EL (cell line): ENCODE measurements at regions not wholly inside any gene's neighbourhood (a gene's known extent, or its start where the extent isn't known, plus 50 kb on each side); places are given as distances from the start of the nearest gene placed in this dataset.
A peak's percentile ranks its signal among the peaks of the same experiment; 100 is the strongest.

Source experiments
- DNase-seq: peaks from one replicate; pipeline ENCODE4 v3.0.0-alpha.2; 2016

GRCh38 chr3:127049393-127049792 lies 66.5 kb downstream of the PLXNA1 start:
- no peak for DNase-seq

DNA sequence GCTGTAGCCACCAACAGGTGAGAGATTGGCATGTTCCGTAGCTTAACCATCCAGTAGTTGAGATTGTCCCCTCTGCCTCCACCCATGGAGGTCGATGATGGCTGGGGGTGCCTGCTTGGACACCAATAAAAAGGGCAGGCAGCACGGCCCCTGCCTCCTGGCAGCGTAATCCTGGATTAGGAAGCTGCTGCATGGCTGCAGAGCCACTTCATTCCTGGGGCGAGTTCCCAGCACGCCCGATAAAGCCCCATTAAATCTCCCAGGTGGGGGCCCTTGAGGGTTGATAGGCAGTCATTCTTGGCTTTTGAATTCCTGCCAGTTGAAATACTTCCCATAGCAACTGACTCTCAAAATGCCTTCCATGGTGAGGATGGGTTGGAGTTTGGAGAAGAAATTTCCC lies 67.8 kb downstream of the PLXNA1 start:
- no peak for DNase-seq

DNA sequence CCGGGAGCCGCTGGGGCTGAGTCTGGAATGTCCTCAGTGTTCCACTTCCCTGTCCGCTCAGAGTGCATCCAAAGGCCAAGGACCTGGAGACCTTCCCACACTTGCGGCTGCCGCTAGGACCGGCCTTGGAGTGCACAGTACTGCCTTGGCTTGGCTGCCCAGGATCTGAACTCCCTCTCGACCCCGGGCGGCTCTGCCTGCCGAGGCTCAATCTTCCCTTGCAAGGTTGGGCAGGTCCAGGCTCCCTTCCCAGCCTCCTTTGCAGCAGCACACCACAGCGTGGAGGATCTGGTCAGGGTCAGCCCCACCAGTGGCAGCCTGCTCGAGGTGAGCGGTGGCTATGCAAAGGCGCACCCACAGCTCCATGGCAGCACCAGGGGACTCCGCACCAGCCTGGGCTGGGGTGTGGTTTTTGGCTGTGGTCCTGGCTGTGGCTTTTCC lies 69.2 kb downstream of the PLXNA1 start:
- DNase-seq: no peak

DNA sequence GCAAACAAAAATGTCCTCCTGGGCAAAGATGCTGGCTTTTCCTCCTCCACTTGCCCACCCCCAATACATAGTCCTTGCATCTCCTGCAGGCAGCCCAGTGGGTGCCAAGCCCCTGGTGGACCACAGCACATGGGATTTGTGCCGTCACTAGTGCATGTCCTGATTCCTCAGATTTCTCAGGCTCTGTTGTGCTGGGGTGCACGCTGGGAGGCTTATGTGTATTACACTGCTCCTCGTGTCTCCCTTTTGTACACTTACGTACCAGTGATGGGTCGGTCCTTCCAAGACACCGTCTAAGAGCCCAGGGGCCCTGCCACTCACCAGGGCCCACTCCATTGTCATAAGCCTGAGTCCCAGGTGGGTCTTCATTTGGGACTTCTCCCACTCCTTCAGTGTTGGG lies 70.1 kb downstream of the PLXNA1 start:
- DNase-seq: no peak

- no peak for DNase-seq
Measured at GRCh38 chr3:127053450-127053849, 70.5 kb downstream of the PLXNA1 start.

- no peak for DNase-seq
Measured at GRCh38 chr3:127053979-127054378, 71.1 kb downstream of the PLXNA1 start.

- no peak for DNase-seq
Measured at GRCh38 chr3:127056281-127056680, 73.4 kb downstream of the PLXNA1 start.

DNA sequence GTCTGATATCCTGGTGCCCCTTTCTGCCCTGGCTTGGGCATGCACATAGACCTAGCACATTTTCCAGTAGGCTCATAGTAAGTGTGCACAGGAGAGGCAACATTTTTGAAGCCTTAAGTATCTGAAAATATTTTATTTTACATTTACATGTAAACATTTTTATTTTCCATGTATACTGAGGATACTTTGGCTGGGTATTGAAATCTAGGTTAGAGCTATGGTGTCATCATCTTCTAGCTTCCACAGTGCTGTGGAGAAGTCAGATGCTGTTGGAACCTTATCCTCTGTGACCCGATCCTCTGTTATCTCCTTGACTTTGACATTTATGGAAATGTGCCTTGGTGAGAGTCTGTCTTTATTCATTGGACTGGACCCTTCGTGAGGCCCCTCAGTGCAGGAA lies 74.1 kb downstream of the PLXNA1 start:
- DNase-seq: no peak

DNA sequence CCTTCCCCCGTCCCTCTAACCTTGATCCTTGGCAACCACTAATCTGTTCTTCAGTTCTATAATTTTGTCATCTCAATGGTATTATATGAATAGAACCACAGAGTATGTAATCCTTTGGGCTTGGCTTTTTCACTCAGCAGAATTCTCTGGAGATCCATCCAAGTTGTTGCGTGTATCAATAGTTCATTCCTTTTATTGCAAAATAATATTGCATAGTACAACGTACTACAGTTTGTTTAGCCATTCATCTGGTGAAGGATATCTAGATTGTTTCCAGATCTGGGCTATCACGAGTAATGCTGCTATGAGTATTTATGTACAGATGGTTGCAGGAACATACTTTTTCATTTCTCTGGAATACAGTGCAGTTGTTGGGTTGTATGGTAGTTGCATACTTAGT lies 76.2 kb downstream of the PLXNA1 start:
- DNase-seq: no peak

GRCh38 chr3:127061641-127062040 lies 78.7 kb downstream of the PLXNA1 start:
- no peak for DNase-seq

DNA sequence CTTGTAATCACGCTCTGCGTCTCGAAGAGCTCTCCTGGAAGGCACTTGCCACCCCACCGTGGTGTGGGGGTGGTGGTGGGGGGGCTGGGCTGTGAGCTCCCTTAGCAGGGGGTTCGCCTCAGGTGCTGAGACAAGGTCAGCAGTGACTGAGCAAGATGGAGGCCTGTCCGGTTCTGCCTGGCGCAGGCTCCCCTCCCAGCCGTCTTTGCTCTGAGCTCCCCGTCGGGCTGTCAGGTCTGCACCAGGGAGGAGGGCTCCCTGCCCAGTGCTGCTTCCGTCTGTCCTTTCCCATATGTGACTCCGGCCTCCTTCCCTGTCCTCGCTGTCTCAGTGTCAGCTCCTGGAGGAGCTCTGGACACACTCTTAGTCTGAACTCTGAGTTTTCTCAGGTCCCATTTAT lies 80.0 kb downstream of the PLXNA1 start:
- no peak for DNase-seq

- no peak for DNase-seq
Measured at GRCh38 chr3:127063916-127064315, 81.0 kb downstream of the PLXNA1 start.

DNA sequence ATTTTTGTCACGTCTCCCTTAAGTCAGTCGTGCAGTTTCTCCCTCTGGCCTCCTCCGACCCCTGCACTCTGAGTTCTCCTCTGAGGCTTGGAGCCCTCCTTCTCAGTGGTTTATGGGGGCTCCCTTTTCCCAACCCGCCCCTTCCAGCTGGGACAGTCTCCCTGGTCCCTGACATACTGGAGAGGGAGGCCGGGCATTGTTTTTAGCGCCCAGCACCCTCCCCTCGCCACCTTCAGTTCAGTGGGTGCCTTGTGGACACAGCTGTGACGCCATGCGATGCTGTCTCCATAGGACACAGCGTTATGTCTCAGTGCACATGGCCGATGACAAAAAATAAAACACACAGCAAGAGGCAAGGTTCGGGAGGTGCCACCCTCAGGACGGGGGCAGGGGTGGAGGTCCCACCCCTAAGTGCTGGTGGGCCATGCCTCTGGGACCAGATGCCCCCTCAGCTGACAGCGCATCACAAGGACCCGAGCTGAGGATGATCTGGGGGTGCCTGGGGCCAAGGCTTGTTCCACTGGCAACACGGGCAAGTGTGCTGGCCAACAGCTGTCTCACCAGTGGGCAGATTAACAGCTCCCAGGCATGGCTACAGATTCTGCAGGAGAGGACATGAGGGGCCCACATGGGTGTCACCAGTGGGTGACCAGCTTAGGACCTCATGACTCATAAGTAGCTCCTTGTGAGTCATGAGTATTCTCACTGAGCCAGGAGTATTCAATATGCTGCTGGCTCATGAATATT lies 81.6 kb downstream of the PLXNA1 start:
- DNase-seq: peak; percentile 48

DNA sequence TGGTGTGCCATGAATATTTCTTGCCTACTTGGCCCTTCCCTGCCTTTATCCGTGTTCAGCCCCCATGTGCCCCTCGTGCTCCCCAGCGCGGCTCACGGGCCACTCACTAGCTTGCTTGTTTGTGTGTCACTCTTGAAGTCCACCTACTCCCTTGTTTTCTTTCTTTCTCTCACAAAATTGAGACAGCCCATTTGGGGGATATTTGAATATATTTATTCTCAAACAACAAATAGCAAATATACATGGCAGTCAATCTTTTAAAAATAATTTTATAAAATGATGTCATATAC lies 82.2 kb downstream of the PLXNA1 start:
- no peak for DNase-seq

DNA sequence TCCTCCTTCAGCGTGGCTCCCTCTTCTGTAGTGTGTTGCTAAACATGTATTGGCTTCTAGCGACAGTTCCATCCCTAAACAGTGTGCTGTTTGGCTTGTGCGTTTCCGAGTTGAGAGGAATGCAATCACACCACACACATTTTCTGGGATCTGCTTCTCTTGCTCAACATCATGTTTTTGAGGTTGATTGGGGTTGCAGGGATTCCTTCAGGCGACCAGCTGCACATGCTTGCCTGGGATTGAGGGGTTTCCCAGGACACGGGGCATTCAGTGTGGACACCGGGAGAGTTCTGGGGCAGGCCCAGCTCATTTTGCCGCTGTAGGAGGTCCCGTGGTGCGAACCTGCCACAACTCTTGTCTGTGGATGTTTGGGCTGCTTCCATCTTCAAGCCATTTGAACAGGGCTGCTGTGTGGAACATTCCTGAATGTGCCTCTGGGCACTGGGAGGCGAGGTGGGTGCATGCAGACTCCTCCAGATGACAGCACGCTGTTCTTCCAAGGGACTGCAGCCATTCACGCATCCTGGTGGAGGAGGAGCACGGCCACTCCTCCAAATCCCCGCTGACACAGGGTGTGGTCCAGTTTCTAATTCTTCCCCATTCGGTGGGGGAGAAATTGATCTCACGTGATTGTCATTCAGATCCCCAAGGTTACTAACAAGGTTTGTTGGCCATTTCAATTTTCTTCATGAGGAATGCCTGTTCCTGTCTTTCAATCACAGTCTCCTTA lies 82.8 kb downstream of the PLXNA1 start:
- no peak for DNase-seq

DNA sequence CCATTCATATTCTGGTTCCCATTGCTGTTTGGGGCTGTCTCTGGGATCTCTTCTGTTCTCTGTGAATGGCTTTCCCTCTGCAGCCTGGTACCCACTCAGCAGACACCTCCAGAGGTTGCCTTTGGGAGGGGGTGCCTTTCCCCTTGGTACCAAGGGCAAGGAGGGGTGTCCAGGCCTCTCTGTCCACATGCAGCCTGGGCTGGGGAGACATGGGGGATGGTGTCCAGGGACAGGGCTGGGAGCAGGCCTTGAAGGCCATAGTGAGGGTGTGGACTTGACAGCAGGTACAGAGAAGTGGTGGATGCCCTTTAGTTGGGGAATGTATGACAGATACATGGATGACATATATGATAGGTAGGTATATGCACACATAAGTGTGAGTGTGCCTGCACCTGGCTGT lies 83.7 kb downstream of the PLXNA1 start:
- no peak for DNase-seq

- DNase-seq: no peak
Measured at GRCh38 chr3:127067116-127067910, 84.4 kb downstream of the PLXNA1 start.

GRCh38 chr3:127068111-127068810 lies 85.3 kb downstream of the PLXNA1 start:
- DNase-seq: no peak

- DNase-seq: no peak
Measured at GRCh38 chr3:127068871-127069270, 86.0 kb downstream of the PLXNA1 start.

DNA sequence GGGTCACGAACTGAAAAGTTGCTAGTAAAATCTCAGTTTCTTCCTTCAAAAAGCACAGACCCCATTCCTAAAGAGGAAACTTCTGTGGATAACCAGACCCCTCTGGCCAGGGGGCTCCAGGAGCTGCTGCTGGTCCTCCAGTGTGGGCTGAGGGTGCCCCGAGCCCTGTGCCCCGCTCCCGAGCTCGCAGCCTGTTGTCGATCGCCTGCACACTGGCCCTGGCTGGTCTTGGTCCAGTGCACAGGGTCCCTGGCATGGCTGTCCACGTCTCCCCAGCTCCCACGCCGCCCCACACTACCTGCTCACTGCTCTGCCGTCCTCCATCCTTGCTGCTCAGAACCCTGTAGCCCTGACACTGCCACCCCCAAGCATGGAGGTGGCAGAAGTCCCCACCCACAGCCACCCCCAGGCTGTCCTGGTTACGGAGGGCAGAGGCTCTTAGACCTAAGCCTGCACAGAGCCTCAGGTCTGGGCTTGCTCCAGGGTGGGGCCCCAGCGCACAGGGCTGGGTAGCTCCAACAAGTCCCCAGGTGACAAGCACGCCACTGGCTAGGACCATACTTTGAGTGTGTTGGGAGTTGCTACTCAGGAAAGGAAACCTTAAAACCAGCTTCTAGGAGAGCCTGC lies 87.0 kb downstream of the PLXNA1 start:
- no peak for DNase-seq

GRCh38 chr3:127070776-127071175 lies 87.9 kb downstream of the PLXNA1 start:
- DNase-seq: no peak

- DNase-seq: no peak
Measured at GRCh38 chr3:127071597-127072001, 88.7 kb downstream of the PLXNA1 start.

GRCh38 chr3:127072221-127072771 lies 89.4 kb downstream of the PLXNA1 start:
- no peak for DNase-seq
